GM12873 (cell line): ENCODE measurements at regions not wholly inside any gene's neighbourhood (a gene's known extent, or its start where the extent isn't known, plus 50 kb on each side); places are given as distances from the start of the nearest gene placed in this dataset.

Experiments
- CTCF ChIP-seq: IDR thresholded peaks from 2 replicates; pipeline ENCODE4 v1.5.1; 2012; ENCODE audit warnings: low read depth, mild to moderate bottlenecking, moderate library complexity, low read length, control low read depth; ENCODE audit not compliant: insufficient read depth; ENCODE audit errors: missing control alignments

- TF ChIP-seq CTCF = no peak
Measured at GRCh38 chr12:110983811-110984210, 63.4 kb upstream of the MYL2 start.

GRCh38 chr12:110972866-110973265, 52.5 kb upstream of the MYL2 start:
- TF ChIP-seq CTCF = no peak

GRCh38 chr12:110971936-110972335, 51.6 kb upstream of the MYL2 start:
- no peak for TF ChIP-seq CTCF

- TF ChIP-seq CTCF = no peak
Measured at GRCh38 chr12:110971189-110971920, 51.0 kb upstream of the MYL2 start.
